OCI-LY7 (cell line): ENCODE measurements at regions not wholly inside any gene's neighbourhood (a gene's known extent, or its start where the extent isn't known, plus 50 kb on each side); places are given as distances from the start of the nearest gene placed in this dataset.

Source experiments
- EZH2phosphoT487 ChIP-seq: fragments of 200-600 bp; sonication (generic); IDR thresholded peaks from 2 replicates; pipeline ENCODE4 v1.6.1; 2018; ENCODE audit warnings: low read depth, borderline replicate concordance, mild to moderate bottlenecking, mixed run types, antibody characterized with exemption, low read length, moderate library complexity, mixed read lengths
- TF ChIP-seq, protein P1 (sequence below): fragments of 200-600 bp; sonication (generic); conservative IDR thresholded peaks from 2 replicates; pipeline ENCODE4 v1.5.1; 2014; ENCODE audit warnings: mild to moderate bottlenecking, antibody characterized with exemption, low read length, moderate library complexity, mixed read lengths

DNA sequence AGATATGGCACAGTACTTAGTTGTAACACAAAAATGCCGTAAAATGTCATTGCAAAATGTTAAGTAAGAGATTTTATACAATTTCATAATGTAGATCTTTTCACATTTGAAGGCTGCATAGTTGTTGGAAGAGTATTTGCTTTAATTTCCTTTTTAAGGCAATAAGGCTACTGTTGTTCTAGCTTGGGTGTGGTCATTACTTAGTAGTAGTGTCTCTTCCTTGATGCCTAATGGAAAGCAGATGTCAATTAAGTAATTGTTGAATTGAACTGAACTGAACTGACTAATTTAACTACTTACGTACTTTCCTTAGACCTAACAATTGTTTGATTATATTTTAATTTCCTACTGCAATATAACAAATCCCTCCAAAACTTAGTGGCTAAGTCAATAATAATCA is 181.7 kb downstream of the FLRT2 start:
- TF ChIP-seq, protein P1, sequence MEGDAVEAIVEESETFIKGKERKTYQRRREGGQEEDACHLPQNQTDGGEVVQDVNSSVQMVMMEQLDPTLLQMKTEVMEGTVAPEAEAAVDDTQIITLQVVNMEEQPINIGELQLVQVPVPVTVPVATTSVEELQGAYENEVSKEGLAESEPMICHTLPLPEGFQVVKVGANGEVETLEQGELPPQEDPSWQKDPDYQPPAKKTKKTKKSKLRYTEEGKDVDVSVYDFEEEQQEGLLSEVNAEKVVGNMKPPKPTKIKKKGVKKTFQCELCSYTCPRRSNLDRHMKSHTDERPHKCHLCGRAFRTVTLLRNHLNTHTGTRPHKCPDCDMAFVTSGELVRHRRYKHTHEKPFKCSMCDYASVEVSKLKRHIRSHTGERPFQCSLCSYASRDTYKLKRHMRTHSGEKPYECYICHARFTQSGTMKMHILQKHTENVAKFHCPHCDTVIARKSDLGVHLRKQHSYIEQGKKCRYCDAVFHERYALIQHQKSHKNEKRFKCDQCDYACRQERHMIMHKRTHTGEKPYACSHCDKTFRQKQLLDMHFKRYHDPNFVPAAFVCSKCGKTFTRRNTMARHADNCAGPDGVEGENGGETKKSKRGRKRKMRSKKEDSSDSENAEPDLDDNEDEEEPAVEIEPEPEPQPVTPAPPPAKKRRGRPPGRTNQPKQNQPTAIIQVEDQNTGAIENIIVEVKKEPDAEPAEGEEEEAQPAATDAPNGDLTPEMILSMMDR, result no peak
- TF ChIP-seq EZH2phosphoT487, result no peak
